GM12878 (cell line): ENCODE measurements at regions not wholly inside any gene's neighbourhood (a gene's known extent, or its start where the extent isn't known, plus 50 kb on each side); places are given as distances from the start of the nearest gene placed in this dataset.

ENCODE experiments used
- ATAC-seq: fragments of 200-7000 bp; cut with Tn5 transposase; 3 replicates; pipeline ENCODE4 v1.9.1; 2020; ENCODE audit warnings: mild to moderate bottlenecking, moderate library complexity
- BruUV-seq: library from RNA; stranded (reverse); fragments of 400-500 nt; replicated peaks from 2 replicates; lab custom pipeline; 2021; lab: Mats Ljungman, UMichigan
- CTCF ChIA-PET: fragments of 300-600 bp; sonication (Branson Sonifier 250); formaldehyde crosslinking; extraction: SDS; loops from one replicate; lab custom pipeline; 2021; ENCODE audit warnings: inconsistent platforms; lab: Yijun Ruan, JAX
- POLR2A ChIA-PET: fragments of 350-600 bp; formaldehyde crosslinking; extraction: SDS; loops from one replicate; lab custom pipeline; 2021; ENCODE audit warnings: inconsistent platforms; lab: Charles Lee
- RAD21 ChIA-PET: fragments of 300-600 bp; sonication (Branson Sonifier 250); formaldehyde crosslinking; loops from one replicate; lab custom pipeline; 2023; ENCODE audit warnings: antibody characterized with exemption; ENCODE audit not compliant: unreplicated experiment; lab: Charles Lee
- SMC1A ChIA-PET: fragments of 300-600 bp; sonication (Branson Sonifier 250); formaldehyde crosslinking; loops from one replicate; lab custom pipeline; 2023; ENCODE audit not compliant: unreplicated experiment, uncharacterized antibody; lab: Charles Lee
- DNase-seq: peaks from one replicate; pipeline ENCODE4 v3.0.0-alpha.2; 2011; ENCODE audit warnings: low read depth, low spot score
- FAIRE-seq: peaks from 3 replicates; lab custom pipeline; 2011; peaks lifted over from hg19 to GRCh38; lab: Jason Lieb, UNC
- H2AFZ ChIP-seq: 2 replicates; pipeline ENCODE4 v1.6.0; 2011; ENCODE audit warnings: low read depth, low read length, control low read depth; ENCODE audit not compliant: control insufficient read depth
- H3K27ac ChIP-seq: 2 replicates; pipeline ENCODE4 v1.5.1; 2011; ENCODE audit warnings: control low read depth; ENCODE audit not compliant: control insufficient read depth, insufficient read depth
- H3K27me3 ChIP-seq, 2 experiments: replicated peaks in 1 of 2; 2 replicates each; pipeline versions ENCODE4 v1.6.0 to v1.6.1; 2011; ENCODE audit warnings: low read length in 1 of 2; ENCODE audit not compliant: control insufficient read depth in 2 of 2, insufficient read depth in 2 of 2
- H3K36me3 ChIP-seq, 2 experiments: 2 replicates each; pipeline ENCODE4 v1.5.1; 2011; ENCODE audit warnings: low read length in 1 of 2; ENCODE audit not compliant: control insufficient read depth in 2 of 2, insufficient read depth in 2 of 2
- H3K4me1 ChIP-seq: 2 replicates; pipeline ENCODE4 v1.6.1; 2011; ENCODE audit warnings: mild to moderate bottlenecking, low read length, moderate library complexity, mixed read lengths; ENCODE audit not compliant: control insufficient read depth, insufficient read depth
- H3K4me2 ChIP-seq: 2 replicates; pipeline ENCODE4 v1.6.0; 2011; ENCODE audit warnings: control low read depth; ENCODE audit not compliant: control insufficient read depth, insufficient read depth
- H3K4me3 ChIP-seq: fragments of 200-600 bp; sonication (generic); 2 replicates; pipeline ENCODE4 v1.5.1; 2016
- H3K79me2 ChIP-seq: 2 replicates; pipeline ENCODE4 v1.6.0; 2011; ENCODE audit warnings: low read length; ENCODE audit not compliant: control insufficient read depth, insufficient read depth
- H3K9ac ChIP-seq: 2 replicates; pipeline ENCODE4 v1.8.0; 2011; ENCODE audit warnings: low read length, control low read depth, mixed read lengths; ENCODE audit not compliant: control insufficient read depth, insufficient read depth
- H3K9me3 ChIP-seq: replicated peaks from 3 replicates; pipeline ENCODE4 v1.5.1; 2011; ENCODE audit warnings: mild to moderate bottlenecking, low read length; ENCODE audit not compliant: control insufficient read depth, insufficient read depth
- H4K20me1 ChIP-seq: 2 replicates; pipeline ENCODE4 v1.6.0; 2011; ENCODE audit not compliant: control insufficient read depth, insufficient read depth
- BCL11A ChIP-seq: IDR thresholded peaks from 2 replicates; pipeline ENCODE4 v1.6.1; 2011; ENCODE audit warnings: low read depth, low read length
- BHLHE40 ChIP-seq, 2 experiments: fragments of 450-650 bp in 1 of 2; IDR thresholded peaks; 2 replicates each; pipeline ENCODE4 v1.6.1; 2011 to 2017; ENCODE audit warnings: low read depth in 2 of 2, borderline replicate concordance in 1 of 2, improper control_type of control experiment in 1 of 2, low read length in 1 of 2, mild to moderate bottlenecking in 1 of 2
- DPF2 ChIP-seq: fragments of 450-650 bp; IDR thresholded peaks from 2 replicates; pipeline ENCODE4 v1.6.1; 2017; ENCODE audit warnings: mild to moderate bottlenecking
- FOXM1 ChIP-seq: IDR thresholded peaks from 2 replicates; pipeline ENCODE4 v1.6.1; 2012; ENCODE audit warnings: low read depth, mild to moderate bottlenecking, inconsistent platforms, low read length, moderate library complexity
- IKZF1 ChIP-seq: fragments of 450-650 bp; conservative IDR thresholded peaks from 2 replicates; pipeline ENCODE4 v1.6.1; 2017; ENCODE audit warnings: antibody characterized with exemption, mild to moderate bottlenecking
- IKZF2 ChIP-seq, 2 experiments: fragments of 450-650 bp; IDR thresholded peaks; 2 replicates each; pipeline ENCODE4 v1.6.1; 2017; ENCODE audit warnings: mild to moderate bottlenecking in 2 of 2, moderate library complexity in 2 of 2
- IRF4 ChIP-seq: IDR thresholded peaks from 2 replicates; pipeline ENCODE4 v1.6.1; 2011; ENCODE audit warnings: low read depth, low read length
- JUNB ChIP-seq: IDR thresholded peaks from 2 replicates; pipeline ENCODE4 v1.6.1; 2016; ENCODE audit warnings: antibody characterized with exemption, mild to moderate bottlenecking
- JUND ChIP-seq: IDR thresholded peaks from 2 replicates; pipeline ENCODE4 v1.6.1; 2012; ENCODE audit warnings: low read depth, mild to moderate bottlenecking, low read length, improper control_type of control experiment, moderate library complexity
- MTA2 ChIP-seq: fragments of 450-650 bp; IDR thresholded peaks from 2 replicates; pipeline ENCODE4 v1.6.1; 2016; ENCODE audit warnings: low read depth, mild to moderate bottlenecking, moderate library complexity
- NBN ChIP-seq: fragments of 450-650 bp; IDR thresholded peaks from 2 replicates; pipeline ENCODE4 v1.6.1; 2016
- NKRF ChIP-seq: fragments of 450-650 bp; conservative IDR thresholded peaks from 2 replicates; pipeline ENCODE4 v1.6.1; 2017; ENCODE audit warnings: mild to moderate bottlenecking, moderate library complexity
- POLR2A ChIP-seq: IDR thresholded peaks from 2 replicates; pipeline ENCODE4 v1.6.1; 2011; ENCODE audit warnings: low read depth, mild to moderate bottlenecking, low read length
- RELA ChIP-seq: fragments of 450-650 bp; IDR thresholded peaks from 2 replicates; pipeline ENCODE4 v1.8.0; 2014; ENCODE audit warnings: borderline replicate concordance; ENCODE audit not compliant: partially characterized antibody
- SPI1 ChIP-seq: IDR thresholded peaks from 2 replicates; pipeline ENCODE4 v1.6.1; 2011; ENCODE audit warnings: low read depth, mild to moderate bottlenecking, low read length, moderate library complexity, borderline replicate concordance; ENCODE audit not compliant: insufficient read depth
- WGBS: methylation state at CpG from one replicate; pipeline ENCODE4 v1.1.6; 2016; ENCODE audit warnings: low lambda C conversion rate; ENCODE audit not compliant: insufficient replicate concordance, insufficient coverage; ENCODE audit errors: missing lambda C conversion rate; 5-methylcytosine and 5-hydroxymethylcytosine counted together
- in situ Hi-C: fragments of 300-500 bp; cut with MboI; formaldehyde crosslinking; loops from 9 replicates; pipeline ENCODE4 v1.14.3; 2018; ENCODE audit warnings: mixed read lengths
- intact Hi-C: fragments of 100-400 bp; cut with micrococcal nuclease; formaldehyde crosslinking; loops from one replicate; pipeline ENCODE4 v1.14.2; 2022; ENCODE audit not compliant: unreplicated experiment
- TF ChIP-seq, protein P1 (sequence below): IDR thresholded peaks from 2 replicates; pipeline ENCODE4 v1.6.1; 2012; ENCODE audit warnings: low read depth, low read length, improper control_type of control experiment

DNA sequence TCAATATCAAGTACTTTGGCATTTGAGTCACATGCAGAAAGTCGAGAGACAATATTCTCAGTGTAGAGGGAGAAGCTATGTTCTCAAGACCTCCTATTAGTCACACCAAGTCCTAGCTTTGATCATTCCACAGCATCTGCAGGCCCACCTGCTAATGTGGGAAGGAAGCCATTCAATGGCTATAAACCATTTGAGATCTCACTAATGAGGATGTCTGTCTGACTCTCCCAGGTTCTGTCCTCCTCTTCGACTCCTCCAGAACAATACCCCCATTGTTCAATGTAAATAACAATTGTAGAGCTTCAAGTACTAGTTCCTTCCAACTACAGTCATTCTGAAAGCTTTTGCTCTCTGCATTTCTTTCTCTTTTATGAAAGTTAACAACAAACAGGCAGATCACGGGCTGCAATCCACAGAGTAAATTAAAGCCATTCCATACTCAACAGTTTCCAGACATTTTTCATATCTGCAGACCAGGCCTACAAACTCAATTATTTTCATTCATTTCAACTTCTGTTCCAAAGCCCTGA lies 140.2 kb upstream of the EDNRA start:
- H3K4me2 ChIP-seq: no peak overlapping the region
- intact Hi-C loops (no loop called here), in situ Hi-C loops (no loop called here)
- no TSS peak for BruUV-seq
- FAIRE-seq (no peak), DNase-seq (peak; percentile 19), ATAC-seq (peak; percentile 80)
- H3K79me2 ChIP-seq: no peaks in the 10 kb centered on the region
- H3K27ac ChIP-seq: no peak overlapping the region
- H3K36me3 ChIP-seq: no peaks in the 10 kb centered on the region
- ChIA-PET CTCF (no interaction called here), SMC1A (no interaction called here), POLR2A (no interaction called here), RAD21 (no interaction called here)
- 12% methylated on average over 3 of the region's 3 CpGs for WGBS
- H2AFZ ChIP-seq: no peak overlapping the region
- H3K9ac ChIP-seq: no peak overlapping the region
- no peak overlapping the region for H3K4me3 ChIP-seq
- no peaks in the 10 kb centered on the region for H3K27me3 ChIP-seq
- no peaks in the 10 kb centered on the region for H4K20me1 ChIP-seq
- H3K4me1 ChIP-seq: no peaks in the 10 kb centered on the region; the same call in 1 of the 2 replicates
- 0 out of 2 replicates have a peak, but pooled peaks have one; percentile 8 for TF ChIP-seq JUNB
- TF ChIP-seq POLR2A: no peak
- peak; percentile 51; the same call in 1 of the 2 replicates for TF ChIP-seq BCL11A
- TF ChIP-seq, protein P1, sequence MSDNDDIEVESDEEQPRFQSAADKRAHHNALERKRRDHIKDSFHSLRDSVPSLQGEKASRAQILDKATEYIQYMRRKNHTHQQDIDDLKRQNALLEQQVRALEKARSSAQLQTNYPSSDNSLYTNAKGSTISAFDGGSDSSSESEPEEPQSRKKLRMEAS: no peak
- no peak for TF ChIP-seq NKRF
- peak; percentile 64 to 65; a peak in 3 of 4 replicates for TF ChIP-seq IKZF2 (IDR thresholded peaks at IDR 0.05)
- 0 out of 2 replicates have a peak, but pooled peaks have one; percentile 54 for TF ChIP-seq NBN
- TF ChIP-seq SPI1: 0 out of 2 replicates have a peak, but pooled peaks have one; percentile 15
- TF ChIP-seq BHLHE40 (IDR thresholded peaks at IDR 0.05; ENCODE audit: borderline replicate concordance in 1 of 2, low read depth in 2 of 2, low read length in 1 of 2): peak; percentile 11 to 28; a peak in 1 of 4 replicates
- peak; percentile 44; the same call in 1 of the 2 replicates for TF ChIP-seq IRF4
- TF ChIP-seq MTA2: peak; percentile 92
- peak; percentile 25; the same call in 1 of the 2 replicates for TF ChIP-seq IKZF1
- no peak for TF ChIP-seq FOXM1
- no peak for TF ChIP-seq RELA
- peak; percentile 24; the same call in 1 of the 2 replicates for TF ChIP-seq JUND
- TF ChIP-seq DPF2: 0 out of 2 replicates have a peak, but pooled peaks have one; percentile 23
- H3K9me3 ChIP-seq: no peaks in the 10 kb centered on the region
